Activated T-helper 17 cell treated with anti-CD3 and anti-CD28 coated beads, Interleukin-2, amount 50 U/mL, for 72 hours (primary cell): ENCODE measurements at regions not wholly inside any gene's neighbourhood (a gene's known extent, or its start where the extent isn't known, plus 50 kb on each side); places are given as distances from the start of the nearest gene placed in this dataset.

Experiments used
- ATAC-seq: fragments of 150-1000 bp; cut with Tn5 transposase; replicated peaks from 2 replicates; pipeline ENCODE4 v1.10.0; 2021; ENCODE audit warnings: mild to moderate bottlenecking, moderate library complexity
- H3K27ac Mint-ChIP-seq: one replicate; pipeline ENCODE4 v1.8.0; 2022; ENCODE audit warnings: mixed read lengths
- H3K27me3 Mint-ChIP-seq: one replicate; pipeline ENCODE4 v1.8.0; 2022; ENCODE audit warnings: mixed read lengths
- H3K36me3 Mint-ChIP-seq: one replicate; pipeline ENCODE4 v1.8.0; 2022; ENCODE audit warnings: low read depth, mild to moderate bottlenecking, mixed read lengths
- H3K4me1 Mint-ChIP-seq: one replicate; pipeline ENCODE4 v1.8.0; 2022; ENCODE audit warnings: mixed read lengths
- H3K4me3 Mint-ChIP-seq: one replicate; pipeline ENCODE4 v1.8.0; 2022; ENCODE audit warnings: mild to moderate bottlenecking, mixed read lengths
- H3K9me3 Mint-ChIP-seq: one replicate; pipeline ENCODE4 v1.8.0; 2022; ENCODE audit warnings: mixed read lengths

- Mint-ChIP-seq H3K4me3 (no peak overlapping the region), H3K27ac (no peak overlapping the region), H3K27me3 (peaks cover 26% of the 10 kb centered on the region), H3K9me3 (no peaks in the 10 kb centered on the region), H3K36me3 (no peaks in the 10 kb centered on the region), H3K4me1 (no peaks in the 10 kb centered on the region)
- ATAC-seq, result no peak
Observed at GRCh38 chr2:234606896-234607295, 110.0 kb upstream of the ARL4C start.

GRCh38 chr2:234603619-234604018 is 106.7 kb upstream of the ARL4C start:
- Mint-ChIP-seq H3K9me3 (no peaks in the 10 kb centered on the region), H3K27ac (no peak overlapping the region), H3K4me3 (no peak overlapping the region), H3K4me1 (no peaks in the 10 kb centered on the region), H3K36me3 (no peaks in the 10 kb centered on the region), H3K27me3 (peaks cover 24% of the 10 kb centered on the region)
- ATAC-seq, result no peak

- Mint-ChIP-seq H3K4me3 (no peak overlapping the region), H3K27ac (no peak overlapping the region), H3K27me3 (peaks cover 28% of the 10 kb centered on the region), H3K9me3 (no peaks in the 10 kb centered on the region), H3K4me1 (no peaks in the 10 kb centered on the region), H3K36me3 (no peaks in the 10 kb centered on the region)
- no peak for ATAC-seq
Observed at GRCh38 chr2:234601213-234601612, 104.3 kb upstream of the ARL4C start.

- ATAC-seq, result no peak
- Mint-ChIP-seq H3K4me3 (no peak overlapping the region), H3K36me3 (no peaks in the 10 kb centered on the region), H3K27me3 (peaks cover 20% of the 10 kb centered on the region), H3K4me1 (no peaks in the 10 kb centered on the region), H3K9me3 (no peaks in the 10 kb centered on the region), H3K27ac (no peak overlapping the region)
Observed at GRCh38 chr2:234597576-234597861, 100.6 kb upstream of the ARL4C start.

GRCh38 chr2:234596696-234597575 is 100.1 kb upstream of the ARL4C start:
- H3K36me3 Mint-ChIP-seq, result no peaks in the 10 kb centered on the region
- no peaks in the 10 kb centered on the region for H3K4me1 Mint-ChIP-seq
- peaks cover 20% of the 10 kb centered on the region for H3K27me3 Mint-ChIP-seq
- no peak overlapping the region for H3K4me3 Mint-ChIP-seq
- no peak for ATAC-seq
- no peak overlapping the region for H3K27ac Mint-ChIP-seq
- H3K9me3 Mint-ChIP-seq, result no peaks in the 10 kb centered on the region

- H3K27me3 Mint-ChIP-seq, result peaks cover 16% of the 10 kb centered on the region
- no peaks in the 10 kb centered on the region for H3K4me1 Mint-ChIP-seq
- ATAC-seq, result no peak
- H3K36me3 Mint-ChIP-seq, result no peaks in the 10 kb centered on the region
- H3K4me3 Mint-ChIP-seq, result no peak overlapping the region
- H3K27ac Mint-ChIP-seq, result no peak overlapping the region
- no peaks in the 10 kb centered on the region for H3K9me3 Mint-ChIP-seq
Observed at GRCh38 chr2:234595829-234596228, 98.9 kb upstream of the ARL4C start.

GRCh38 chr2:234594715-234595114 is 97.8 kb upstream of the ARL4C start:
- ATAC-seq, result no peak
- Mint-ChIP-seq H3K27ac (no peak overlapping the region), H3K36me3 (no peaks in the 10 kb centered on the region), H3K9me3 (no peaks in the 10 kb centered on the region), H3K4me1 (no peaks in the 10 kb centered on the region), H3K4me3 (no peak overlapping the region), H3K27me3 (peaks cover 17% of the 10 kb centered on the region)

GRCh38 chr2:234593636-234594035 is 96.8 kb upstream of the ARL4C start:
- Mint-ChIP-seq H3K36me3 (no peaks in the 10 kb centered on the region), H3K27ac (no peak overlapping the region), H3K4me1 (no peaks in the 10 kb centered on the region), H3K9me3 (no peaks in the 10 kb centered on the region), H3K27me3 (peaks cover 22% of the 10 kb centered on the region), H3K4me3 (no peak overlapping the region)
- ATAC-seq, result no peak

GRCh38 chr2:234592541-234592940 is 95.7 kb upstream of the ARL4C start:
- H3K27ac Mint-ChIP-seq, result no peak overlapping the region
- H3K36me3 Mint-ChIP-seq, result no peaks in the 10 kb centered on the region
- no peaks in the 10 kb centered on the region for H3K9me3 Mint-ChIP-seq
- no peak for ATAC-seq
- peaks cover 20% of the 10 kb centered on the region for H3K27me3 Mint-ChIP-seq
- no peak overlapping the region for H3K4me3 Mint-ChIP-seq
- no peaks in the 10 kb centered on the region for H3K4me1 Mint-ChIP-seq

- no peaks in the 10 kb centered on the region for H3K36me3 Mint-ChIP-seq
- ATAC-seq, result no peak
- H3K4me1 Mint-ChIP-seq, result no peaks in the 10 kb centered on the region
- H3K9me3 Mint-ChIP-seq, result no peaks in the 10 kb centered on the region
- no peak overlapping the region for H3K27ac Mint-ChIP-seq
- peaks cover 15% of the 10 kb centered on the region for H3K27me3 Mint-ChIP-seq
- no peak overlapping the region for H3K4me3 Mint-ChIP-seq
Observed at GRCh38 chr2:234590076-234590475, 93.2 kb upstream of the ARL4C start.

GRCh38 chr2:234588054-234588430 is 91.2 kb upstream of the ARL4C start:
- Mint-ChIP-seq H3K36me3 (no peaks in the 10 kb centered on the region), H3K27ac (no peak overlapping the region)

GRCh38 chr2:234587341-234588053 is 90.6 kb upstream of the ARL4C start:
- no peak for ATAC-seq
- Mint-ChIP-seq H3K27me3 (peaks cover 26% of the 10 kb centered on the region), H3K27ac (no peak overlapping the region), H3K4me3 (no peak overlapping the region), H3K9me3 (no peaks in the 10 kb centered on the region), H3K4me1 (no peaks in the 10 kb centered on the region), H3K36me3 (no peaks in the 10 kb centered on the region)

More at GRCh38 chr2:234588054-234588430, 91.2 kb upstream of the ARL4C start:
- Mint-ChIP-seq H3K9me3 (no peaks in the 10 kb centered on the region), H3K27me3 (peaks cover 25% of the 10 kb centered on the region), H3K4me1 (no peaks in the 10 kb centered on the region), H3K4me3 (no peak overlapping the region)
- no peak for ATAC-seq

GRCh38 chr2:234583331-234583730 is 86.5 kb upstream of the ARL4C start:
- Mint-ChIP-seq H3K4me1 (no peaks in the 10 kb centered on the region), H3K27ac (no peak overlapping the region), H3K4me3 (no peak overlapping the region), H3K36me3 (no peaks in the 10 kb centered on the region), H3K9me3 (no peaks in the 10 kb centered on the region), H3K27me3 (peaks cover 20% of the 10 kb centered on the region)
- ATAC-seq, result no peak

GRCh38 chr2:234580686-234581085 is 83.8 kb upstream of the ARL4C start:
- Mint-ChIP-seq H3K36me3 (no peaks in the 10 kb centered on the region), H3K27me3 (peaks cover 20% of the 10 kb centered on the region), H3K9me3 (no peaks in the 10 kb centered on the region), H3K27ac (no peak overlapping the region), H3K4me1 (no peaks in the 10 kb centered on the region), H3K4me3 (no peak overlapping the region)
- ATAC-seq, result no peak

GRCh38 chr2:234579231-234579962 is 82.5 kb upstream of the ARL4C start:
- H3K4me3 Mint-ChIP-seq, result no peak overlapping the region
- no peaks in the 10 kb centered on the region for H3K9me3 Mint-ChIP-seq
- peak; percentile 21 for ATAC-seq
- no peaks in the 10 kb centered on the region for H3K36me3 Mint-ChIP-seq
- H3K27ac Mint-ChIP-seq, result no peak overlapping the region
- peaks cover 21% of the 10 kb centered on the region for H3K27me3 Mint-ChIP-seq
- no peaks in the 10 kb centered on the region for H3K4me1 Mint-ChIP-seq
